ENCODE measurements at regions not wholly inside any gene's neighbourhood (a gene's known extent, or its start where the extent isn't known, plus 50 kb on each side); places are given as distances from the start of the nearest gene placed in this dataset.

GRCh38 chrX:4831574-4831973 is 1118.1 kb upstream of the PRKX start:
- DNase-seq: no peak

GRCh38 chrX:4830880-4831557 is 1117.6 kb upstream of the PRKX start:
- DNase-seq: no peak

GRCh38 chrX:4825550-4825949 is 1112.1 kb upstream of the PRKX start:
- no peak for DNase-seq

- DNase-seq: no peak
These were observed 1096.1 kb upstream of the PRKX start for GRCh38 chrX:4809571-4809970.

GRCh38 chrX:4805502-4805901 is 1092.1 kb upstream of the PRKX start:
- DNase-seq: no peak

- DNase-seq: no peak
These were observed 1087.3 kb upstream of the PRKX start for GRCh38 chrX:4800756-4801155.

- DNase-seq: no peak
These were observed 1074.5 kb upstream of the PRKX start for GRCh38 chrX:4787971-4788370.

GRCh38 chrX:4764888-4765287 is 1051.4 kb upstream of the PRKX start:
- no peak for DNase-seq

- DNase-seq: no peak
These were observed 1048.7 kb upstream of the PRKX start for GRCh38 chrX:4762196-4762595.

GRCh38 chrX:4754878-4755604 is 1041.6 kb upstream of the PRKX start:
- DNase-seq: no peak

- DNase-seq: no peak
These were observed 1027.6 kb upstream of the PRKX start for GRCh38 chrX:4741024-4741423.

- no peak for DNase-seq
These were observed 1021.9 kb upstream of the PRKX start for GRCh38 chrX:4735299-4735698.

- peak; percentile 43 for DNase-seq
These were observed 997.4 kb upstream of the PRKX start for GRCh38 chrX:4710618-4711433.

GRCh38 chrX:4708970-4709760 is 995.7 kb upstream of the PRKX start:
- peak; percentile 24 for DNase-seq

- DNase-seq: no peak
These were observed 993.5 kb upstream of the PRKX start for GRCh38 chrX:4706961-4707360.

GRCh38 chrX:4690521-4690920 is 977.1 kb upstream of the PRKX start:
- DNase-seq: no peak

- DNase-seq: no peak
These were observed 969.2 kb upstream of the PRKX start for GRCh38 chrX:4682636-4683035.

- DNase-seq: no peak
These were observed 962.3 kb upstream of the PRKX start for GRCh38 chrX:4675686-4676300.

GRCh38 chrX:4674028-4674782 is 960.8 kb upstream of the PRKX start:
- no peak for DNase-seq

- DNase-seq: no peak
These were observed 957.9 kb upstream of the PRKX start for GRCh38 chrX:4671344-4671743.

- peak; percentile 49 for DNase-seq
These were observed 957.2 kb upstream of the PRKX start for GRCh38 chrX:4670606-4671005.

Data from NCI-H510A treated with DMSO at 0.1 percent for 48 hours (cell line).